NB4 (cell line): ENCODE measurements at regions not wholly inside any gene's neighbourhood (a gene's known extent, or its start where the extent isn't known, plus 50 kb on each side); places are given as distances from the start of the nearest gene placed in this dataset.

Source experiments
- CTCF ChIP-seq: IDR thresholded peaks from one replicate; pipeline ENCODE4 v1.5.1; 2012; ENCODE audit warnings: low read depth, low read length
- POLR2A ChIP-seq: IDR thresholded peaks from 2 replicates; pipeline ENCODE4 v1.6.1; 2011; ENCODE audit warnings: mild to moderate bottlenecking; ENCODE audit not compliant: insufficient read length; ENCODE audit errors: extremely low read depth

- no peak for TF ChIP-seq POLR2A
- TF ChIP-seq CTCF, result no peak
Observed at GRCh38 chr6:132214716-132215115, 186.6 kb downstream of the MOXD1 start.
